Tibial nerve (tissue), 4 donors: ENCODE measurements at regions not wholly inside any gene's neighbourhood (a gene's known extent, or its start where the extent isn't known, plus 50 kb on each side); places are given as distances from the start of the nearest gene placed in this dataset.

Experiments used
- EP300 ChIP-seq, 2 donors: sonication (generic); formaldehyde crosslinking; IDR thresholded peaks; one replicate each; pipeline ENCODE4 v1.6.1; 2017; ENCODE audit warnings: antibody characterized with exemption in 2 of 2, mild to moderate bottlenecking in 1 of 2
- POLR2A ChIP-seq, 2 donors: fragments of 450-650 bp; IDR thresholded peaks; one replicate each; pipeline ENCODE4 v1.6.1; 2017; ENCODE audit warnings: antibody characterized with exemption in 2 of 2, mild to moderate bottlenecking in 2 of 2, moderate library complexity in 2 of 2
- TF ChIP-seq, protein P1 (sequence below), 5 experiments: fragments of 200-600 bp in 3 of 5; fragments of 450-650 bp in 2 of 5; sonication (generic) in 3 of 5; IDR thresholded peaks; one replicate each; pipeline ENCODE4 v1.5.1; 2016 to 2019; ENCODE audit warnings: antibody characterized with exemption in 5 of 5, mild to moderate bottlenecking in 3 of 5, moderate library complexity in 2 of 5

DNA sequence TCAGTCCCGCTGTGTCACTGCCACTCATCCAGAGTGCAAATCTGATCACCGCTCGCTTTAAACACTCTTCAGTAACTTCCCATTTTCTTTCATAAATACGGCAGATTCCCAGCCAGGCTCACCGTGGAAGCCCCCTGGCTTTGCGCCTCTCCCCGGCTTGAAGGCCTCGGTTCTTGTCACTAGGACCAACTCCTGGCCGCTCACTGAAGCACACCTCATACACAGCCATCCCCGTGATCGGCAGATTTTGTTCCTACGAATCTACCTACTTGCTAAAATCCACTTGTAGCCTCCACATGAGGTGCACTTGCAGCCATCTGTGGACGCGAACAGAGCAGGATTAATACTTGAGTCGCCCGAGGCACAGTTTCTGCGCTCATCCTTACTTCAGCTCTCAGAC is 462.4 kb upstream of the MYT1L start:
- TF ChIP-seq, protein P1, sequence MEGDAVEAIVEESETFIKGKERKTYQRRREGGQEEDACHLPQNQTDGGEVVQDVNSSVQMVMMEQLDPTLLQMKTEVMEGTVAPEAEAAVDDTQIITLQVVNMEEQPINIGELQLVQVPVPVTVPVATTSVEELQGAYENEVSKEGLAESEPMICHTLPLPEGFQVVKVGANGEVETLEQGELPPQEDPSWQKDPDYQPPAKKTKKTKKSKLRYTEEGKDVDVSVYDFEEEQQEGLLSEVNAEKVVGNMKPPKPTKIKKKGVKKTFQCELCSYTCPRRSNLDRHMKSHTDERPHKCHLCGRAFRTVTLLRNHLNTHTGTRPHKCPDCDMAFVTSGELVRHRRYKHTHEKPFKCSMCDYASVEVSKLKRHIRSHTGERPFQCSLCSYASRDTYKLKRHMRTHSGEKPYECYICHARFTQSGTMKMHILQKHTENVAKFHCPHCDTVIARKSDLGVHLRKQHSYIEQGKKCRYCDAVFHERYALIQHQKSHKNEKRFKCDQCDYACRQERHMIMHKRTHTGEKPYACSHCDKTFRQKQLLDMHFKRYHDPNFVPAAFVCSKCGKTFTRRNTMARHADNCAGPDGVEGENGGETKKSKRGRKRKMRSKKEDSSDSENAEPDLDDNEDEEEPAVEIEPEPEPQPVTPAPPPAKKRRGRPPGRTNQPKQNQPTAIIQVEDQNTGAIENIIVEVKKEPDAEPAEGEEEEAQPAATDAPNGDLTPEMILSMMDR (IDR thresholded peaks at IDR 0.05): no peak
- TF ChIP-seq EP300 (IDR thresholded peaks at IDR 0.05) (no peak), POLR2A (IDR thresholded peaks at IDR 0.05) (no peak)
